ENCODE measurements at regions not wholly inside any gene's neighbourhood (a gene's known extent, or its start where the extent isn't known, plus 50 kb on each side); places are given as distances from the start of the nearest gene placed in this dataset.

DNA sequence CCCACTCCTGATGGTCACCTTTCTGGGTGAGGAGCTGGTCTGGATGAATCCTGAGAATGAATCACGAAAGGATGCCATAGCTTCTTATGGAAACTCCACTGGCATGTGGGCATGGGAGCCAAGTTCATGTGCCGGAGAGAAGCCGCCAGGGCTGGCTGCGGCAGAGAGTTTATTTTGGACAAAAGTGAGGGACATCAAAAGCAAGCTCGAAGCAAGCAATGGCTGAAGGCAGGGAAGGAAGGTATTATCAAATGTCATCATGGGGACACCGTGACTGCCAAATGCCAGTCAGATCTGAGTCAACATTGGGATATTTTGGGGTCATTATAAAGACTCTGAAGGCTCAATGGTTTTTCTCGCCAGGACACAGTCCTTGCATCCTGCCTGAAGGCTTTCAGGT is 249.1 kb downstream of the QKI start:
- TF ChIP-seq, protein P1, sequence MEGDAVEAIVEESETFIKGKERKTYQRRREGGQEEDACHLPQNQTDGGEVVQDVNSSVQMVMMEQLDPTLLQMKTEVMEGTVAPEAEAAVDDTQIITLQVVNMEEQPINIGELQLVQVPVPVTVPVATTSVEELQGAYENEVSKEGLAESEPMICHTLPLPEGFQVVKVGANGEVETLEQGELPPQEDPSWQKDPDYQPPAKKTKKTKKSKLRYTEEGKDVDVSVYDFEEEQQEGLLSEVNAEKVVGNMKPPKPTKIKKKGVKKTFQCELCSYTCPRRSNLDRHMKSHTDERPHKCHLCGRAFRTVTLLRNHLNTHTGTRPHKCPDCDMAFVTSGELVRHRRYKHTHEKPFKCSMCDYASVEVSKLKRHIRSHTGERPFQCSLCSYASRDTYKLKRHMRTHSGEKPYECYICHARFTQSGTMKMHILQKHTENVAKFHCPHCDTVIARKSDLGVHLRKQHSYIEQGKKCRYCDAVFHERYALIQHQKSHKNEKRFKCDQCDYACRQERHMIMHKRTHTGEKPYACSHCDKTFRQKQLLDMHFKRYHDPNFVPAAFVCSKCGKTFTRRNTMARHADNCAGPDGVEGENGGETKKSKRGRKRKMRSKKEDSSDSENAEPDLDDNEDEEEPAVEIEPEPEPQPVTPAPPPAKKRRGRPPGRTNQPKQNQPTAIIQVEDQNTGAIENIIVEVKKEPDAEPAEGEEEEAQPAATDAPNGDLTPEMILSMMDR (IDR thresholded peaks at IDR 0.05), result no peak
- TF ChIP-seq EP300 (IDR thresholded peaks at IDR 0.05) (no peak), POLR2A (IDR thresholded peaks at IDR 0.05; ENCODE audit: low read depth) (no peak), POLR2AphosphoS5 (IDR thresholded peaks at IDR 0.05) (no peak)

All from esophagus muscularis mucosa (tissue), 4 donors.